Stimulated activated CD8-positive, alpha-beta memory T cell treated with anti-CD3 and anti-CD28 coated beads, Interleukin-4, amount 100 ng/mL, for 48 hours (primary cell): ENCODE measurements at regions not wholly inside any gene's neighbourhood (a gene's known extent, or its start where the extent isn't known, plus 50 kb on each side); places are given as distances from the start of the nearest gene placed in this dataset.

ENCODE experiments used
- DNase-seq: peaks from one replicate; pipeline ENCODE4 v3.0.0-alpha.2; 2020

GRCh38 chr4:127211650-127212560 is 420.9 kb upstream of the INTU start:
- DNase-seq: no peak

- DNase-seq: no peak
These were observed 420.1 kb upstream of the INTU start for GRCh38 chr4:127212701-127213100.

- DNase-seq: no peak
These were observed 418.7 kb upstream of the INTU start for GRCh38 chr4:127214016-127214415.

- no peak for DNase-seq
These were observed 417.8 kb upstream of the INTU start for GRCh38 chr4:127214931-127215330.

GRCh38 chr4:127217586-127218229 is 415.0 kb upstream of the INTU start:
- no peak for DNase-seq

- no peak for DNase-seq
These were observed 413.5 kb upstream of the INTU start for GRCh38 chr4:127219232-127219631.

- no peak for DNase-seq
These were observed 408.2 kb upstream of the INTU start for GRCh38 chr4:127224556-127224955.

- DNase-seq: no peak
These were observed 402.7 kb upstream of the INTU start for GRCh38 chr4:127229855-127230608.

GRCh38 chr4:127236889-127237288 is 395.9 kb upstream of the INTU start:
- no peak for DNase-seq

- DNase-seq: no peak
These were observed 395.2 kb upstream of the INTU start for GRCh38 chr4:127237581-127237980.

- no peak for DNase-seq
These were observed 393.7 kb upstream of the INTU start for GRCh38 chr4:127238956-127239475.

GRCh38 chr4:127239902-127240763 is 392.6 kb upstream of the INTU start:
- DNase-seq: no peak

- DNase-seq: no peak
These were observed 392.0 kb upstream of the INTU start for GRCh38 chr4:127240764-127241105.

- no peak for DNase-seq
These were observed 388.2 kb upstream of the INTU start for GRCh38 chr4:127244515-127244914.

GRCh38 chr4:127246963-127247952 is 385.5 kb upstream of the INTU start:
- DNase-seq: no peak

GRCh38 chr4:127249066-127249766 is 383.5 kb upstream of the INTU start:
- no peak for DNase-seq

GRCh38 chr4:127249767-127250108 is 383.0 kb upstream of the INTU start:
- DNase-seq: no peak

GRCh38 chr4:127250577-127250976 is 382.2 kb upstream of the INTU start:
- no peak for DNase-seq

- no peak for DNase-seq
These were observed 381.3 kb upstream of the INTU start for GRCh38 chr4:127251423-127251822.

GRCh38 chr4:127256500-127256899 is 376.3 kb upstream of the INTU start:
- DNase-seq: no peak

- no peak for DNase-seq
These were observed 371.3 kb upstream of the INTU start for GRCh38 chr4:127261476-127261875.
